ENCODE measurements at regions not wholly inside any gene's neighbourhood (a gene's known extent, or its start where the extent isn't known, plus 50 kb on each side); places are given as distances from the start of the nearest gene placed in this dataset.
"Not testable (repeated sequence)": the region's sequence is repeated elsewhere in the genome, so short reads cannot be mapped to it uniquely, and the experiment has no call there.

- no peak for DNase-seq
Measured at GRCh38 chr12:127133675-127134335, 1133.2 kb upstream of the TMEM132C start.

- not testable (repeated sequence) for DNase-seq
Measured at GRCh38 chr12:127140864-127141484, 1126.0 kb upstream of the TMEM132C start.

- DNase-seq: no peak
Measured at GRCh38 chr12:127143020-127143419, 1124.0 kb upstream of the TMEM132C start.

GRCh38 chr12:127144770-127145169, 1122.2 kb upstream of the TMEM132C start:
- no peak for DNase-seq

GRCh38 chr12:127145241-127145928, 1121.6 kb upstream of the TMEM132C start:
- no peak for DNase-seq

- no peak for DNase-seq
Measured at GRCh38 chr12:127145929-127146789, 1120.8 kb upstream of the TMEM132C start.

GRCh38 chr12:127146991-127147718, 1119.8 kb upstream of the TMEM132C start:
- no peak for DNase-seq

- DNase-seq: no peak
Measured at GRCh38 chr12:127147724-127148123, 1119.2 kb upstream of the TMEM132C start.

GRCh38 chr12:127148318-127148717, 1118.7 kb upstream of the TMEM132C start:
- no peak for DNase-seq

- no peak for DNase-seq
Measured at GRCh38 chr12:127149226-127149964, 1117.6 kb upstream of the TMEM132C start.

- DNase-seq: no peak
Measured at GRCh38 chr12:127150028-127150427, 1116.9 kb upstream of the TMEM132C start.

GRCh38 chr12:127150479-127150878, 1116.5 kb upstream of the TMEM132C start:
- no peak for DNase-seq

GRCh38 chr12:127150956-127151355, 1116.0 kb upstream of the TMEM132C start:
- no peak for DNase-seq

GRCh38 chr12:127153996-127154395, 1113.0 kb upstream of the TMEM132C start:
- no peak for DNase-seq

GRCh38 chr12:127154830-127155229, 1112.1 kb upstream of the TMEM132C start:
- not testable (repeated sequence) for DNase-seq

GRCh38 chr12:127155935-127156619, 1110.9 kb upstream of the TMEM132C start:
- not testable (repeated sequence) for DNase-seq

- not testable (repeated sequence) for DNase-seq
Measured at GRCh38 chr12:127157501-127158366, 1109.2 kb upstream of the TMEM132C start.

- no peak for DNase-seq
Measured at GRCh38 chr12:127158385-127159061, 1108.4 kb upstream of the TMEM132C start.

- DNase-seq: no peak
Measured at GRCh38 chr12:127161466-127161865, 1105.5 kb upstream of the TMEM132C start.

All from GF-D8 (cell line).